ENCODE measurements at regions not wholly inside any gene's neighbourhood (a gene's known extent, or its start where the extent isn't known, plus 50 kb on each side); places are given as distances from the start of the nearest gene placed in this dataset.

DNA sequence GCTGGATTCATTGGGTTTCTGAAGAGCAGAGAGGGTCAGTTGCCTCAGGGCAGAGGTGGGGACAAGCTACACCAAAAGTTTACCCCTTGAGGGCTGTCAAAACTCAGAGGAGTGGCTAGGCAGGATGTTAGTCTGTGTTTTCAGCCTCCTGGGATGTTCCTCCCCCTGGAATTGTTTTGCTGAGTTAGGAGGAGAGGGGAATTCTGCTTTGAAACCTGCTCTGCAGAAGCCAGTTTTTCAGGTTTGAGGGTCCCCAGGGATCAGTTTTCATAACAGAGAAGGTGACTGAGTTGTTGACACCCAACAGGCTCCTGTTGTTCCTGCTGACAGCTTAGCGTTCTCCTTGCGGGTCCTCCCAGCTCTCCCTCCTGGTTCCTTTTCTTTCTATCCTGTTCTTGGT, 121.9 kb upstream of the TMTC4 start:
- TF ChIP-seq, protein P1, sequence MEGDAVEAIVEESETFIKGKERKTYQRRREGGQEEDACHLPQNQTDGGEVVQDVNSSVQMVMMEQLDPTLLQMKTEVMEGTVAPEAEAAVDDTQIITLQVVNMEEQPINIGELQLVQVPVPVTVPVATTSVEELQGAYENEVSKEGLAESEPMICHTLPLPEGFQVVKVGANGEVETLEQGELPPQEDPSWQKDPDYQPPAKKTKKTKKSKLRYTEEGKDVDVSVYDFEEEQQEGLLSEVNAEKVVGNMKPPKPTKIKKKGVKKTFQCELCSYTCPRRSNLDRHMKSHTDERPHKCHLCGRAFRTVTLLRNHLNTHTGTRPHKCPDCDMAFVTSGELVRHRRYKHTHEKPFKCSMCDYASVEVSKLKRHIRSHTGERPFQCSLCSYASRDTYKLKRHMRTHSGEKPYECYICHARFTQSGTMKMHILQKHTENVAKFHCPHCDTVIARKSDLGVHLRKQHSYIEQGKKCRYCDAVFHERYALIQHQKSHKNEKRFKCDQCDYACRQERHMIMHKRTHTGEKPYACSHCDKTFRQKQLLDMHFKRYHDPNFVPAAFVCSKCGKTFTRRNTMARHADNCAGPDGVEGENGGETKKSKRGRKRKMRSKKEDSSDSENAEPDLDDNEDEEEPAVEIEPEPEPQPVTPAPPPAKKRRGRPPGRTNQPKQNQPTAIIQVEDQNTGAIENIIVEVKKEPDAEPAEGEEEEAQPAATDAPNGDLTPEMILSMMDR (IDR thresholded peaks at IDR 0.05 in 2 of 3, conservative IDR thresholded peaks at IDR 0.05 in 1 of 3; ENCODE audit: borderline replicate concordance in 1 of 3, insufficient read depth in 1 of 3, low read depth in 2 of 3, low read length in 2 of 3): no peak
- TF ChIP-seq, protein P2, sequence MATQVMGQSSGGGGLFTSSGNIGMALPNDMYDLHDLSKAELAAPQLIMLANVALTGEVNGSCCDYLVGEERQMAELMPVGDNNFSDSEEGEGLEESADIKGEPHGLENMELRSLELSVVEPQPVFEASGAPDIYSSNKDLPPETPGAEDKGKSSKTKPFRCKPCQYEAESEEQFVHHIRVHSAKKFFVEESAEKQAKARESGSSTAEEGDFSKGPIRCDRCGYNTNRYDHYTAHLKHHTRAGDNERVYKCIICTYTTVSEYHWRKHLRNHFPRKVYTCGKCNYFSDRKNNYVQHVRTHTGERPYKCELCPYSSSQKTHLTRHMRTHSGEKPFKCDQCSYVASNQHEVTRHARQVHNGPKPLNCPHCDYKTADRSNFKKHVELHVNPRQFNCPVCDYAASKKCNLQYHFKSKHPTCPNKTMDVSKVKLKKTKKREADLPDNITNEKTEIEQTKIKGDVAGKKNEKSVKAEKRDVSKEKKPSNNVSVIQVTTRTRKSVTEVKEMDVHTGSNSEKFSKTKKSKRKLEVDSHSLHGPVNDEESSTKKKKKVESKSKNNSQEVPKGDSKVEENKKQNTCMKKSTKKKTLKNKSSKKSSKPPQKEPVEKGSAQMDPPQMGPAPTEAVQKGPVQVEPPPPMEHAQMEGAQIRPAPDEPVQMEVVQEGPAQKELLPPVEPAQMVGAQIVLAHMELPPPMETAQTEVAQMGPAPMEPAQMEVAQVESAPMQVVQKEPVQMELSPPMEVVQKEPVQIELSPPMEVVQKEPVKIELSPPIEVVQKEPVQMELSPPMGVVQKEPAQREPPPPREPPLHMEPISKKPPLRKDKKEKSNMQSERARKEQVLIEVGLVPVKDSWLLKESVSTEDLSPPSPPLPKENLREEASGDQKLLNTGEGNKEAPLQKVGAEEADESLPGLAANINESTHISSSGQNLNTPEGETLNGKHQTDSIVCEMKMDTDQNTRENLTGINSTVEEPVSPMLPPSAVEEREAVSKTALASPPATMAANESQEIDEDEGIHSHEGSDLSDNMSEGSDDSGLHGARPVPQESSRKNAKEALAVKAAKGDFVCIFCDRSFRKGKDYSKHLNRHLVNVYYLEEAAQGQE (IDR thresholded peaks at IDR 0.05; ENCODE audit: low read depth): no peak
- no peak for TF ChIP-seq POLR2AphosphoS5 (IDR thresholded peaks at IDR 0.05; ENCODE audit: low read depth, low read length)
- no peak for TF ChIP-seq EZH2phosphoT487 (IDR thresholded peaks at IDR 0.05; ENCODE audit: borderline replicate concordance)
- no peak for TF ChIP-seq ZNF274 (IDR thresholded peaks at IDR 0.05; ENCODE audit: low read depth, low read length)
- TF ChIP-seq, protein P3, sequence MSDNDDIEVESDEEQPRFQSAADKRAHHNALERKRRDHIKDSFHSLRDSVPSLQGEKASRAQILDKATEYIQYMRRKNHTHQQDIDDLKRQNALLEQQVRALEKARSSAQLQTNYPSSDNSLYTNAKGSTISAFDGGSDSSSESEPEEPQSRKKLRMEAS (IDR thresholded peaks at IDR 0.05): no peak
- TF ChIP-seq EZH2 (IDR thresholded peaks at IDR 0.05): no peak
- no peak for TF ChIP-seq RAD21 (IDR thresholded peaks at IDR 0.05; ENCODE audit: low read depth)
- TF ChIP-seq CEBPB (IDR thresholded peaks at IDR 0.05; ENCODE audit: low read depth): no peak

All from HCT116 (cell line).